Activated CD4-positive, alpha-beta T cell treated with anti-CD3 and anti-CD28 coated beads for 24 hours (primary cell): ENCODE measurements at regions not wholly inside any gene's neighbourhood (a gene's known extent, or its start where the extent isn't known, plus 50 kb on each side); places are given as distances from the start of the nearest gene placed in this dataset.

Source experiments
- DNase-seq, 2 donors: peaks; one replicate each; pipeline ENCODE4 v3.0.0-alpha.2; 2020; ENCODE audit warnings: low read depth in 2 of 2

GRCh38 chr2:217162533-217162932 is 302.7 kb upstream of the TNP1 start:
- DNase-seq: peak in 1 of 2 donors; percentile 7

- no peak for DNase-seq
Observed at GRCh38 chr2:217160978-217161973, 301.4 kb upstream of the TNP1 start.

- DNase-seq: no peak
Observed at GRCh38 chr2:217160103-217160743, 300.4 kb upstream of the TNP1 start.

GRCh38 chr2:217158928-217159327 is 299.1 kb upstream of the TNP1 start:
- DNase-seq: no peak

- DNase-seq: no peak
Observed at GRCh38 chr2:217157581-217157980, 297.7 kb upstream of the TNP1 start.

GRCh38 chr2:217156801-217157200 is 296.9 kb upstream of the TNP1 start:
- DNase-seq: no peak

GRCh38 chr2:217154923-217155322 is 295.1 kb upstream of the TNP1 start:
- DNase-seq: no peak

- no peak for DNase-seq
Observed at GRCh38 chr2:217153510-217153909, 293.6 kb upstream of the TNP1 start.

- DNase-seq: no peak
Observed at GRCh38 chr2:217152831-217153230, 293.0 kb upstream of the TNP1 start.

- no peak for DNase-seq
Observed at GRCh38 chr2:217151509-217152206, 291.8 kb upstream of the TNP1 start.

GRCh38 chr2:217150236-217150635 is 290.4 kb upstream of the TNP1 start:
- DNase-seq: no peak

GRCh38 chr2:217149087-217149660 is 289.3 kb upstream of the TNP1 start:
- DNase-seq: no peak

GRCh38 chr2:217147818-217148217 is 288.0 kb upstream of the TNP1 start:
- no peak for DNase-seq

- DNase-seq: no peak
Observed at GRCh38 chr2:217146956-217147355, 287.1 kb upstream of the TNP1 start.

GRCh38 chr2:217142649-217143266 is 282.9 kb upstream of the TNP1 start:
- DNase-seq: peak in 1 of 2 donors; percentile 10

- DNase-seq: no peak
Observed at GRCh38 chr2:217138284-217138683, 278.4 kb upstream of the TNP1 start.

- no peak for DNase-seq
Observed at GRCh38 chr2:217127744-217128143, 267.9 kb upstream of the TNP1 start.

- no peak for DNase-seq
Observed at GRCh38 chr2:217125014-217125413, 265.1 kb upstream of the TNP1 start.

- DNase-seq: no peak
Observed at GRCh38 chr2:217124050-217124449, 264.2 kb upstream of the TNP1 start.

GRCh38 chr2:217121565-217121964 is 261.7 kb upstream of the TNP1 start:
- DNase-seq: no peak

- DNase-seq: no peak
Observed at GRCh38 chr2:217120429-217120828, 260.6 kb upstream of the TNP1 start.
